ENCODE measurements at regions not wholly inside any gene's neighbourhood (a gene's known extent, or its start where the extent isn't known, plus 50 kb on each side); places are given as distances from the start of the nearest gene placed in this dataset.

GRCh38 chr1:201694608-201695335 is 134.2 kb upstream of the IPO9 start:
- H3K4me1 ChIP-seq (ENCODE audit: low read depth, poor library complexity, severe bottlenecking), result no peaks in the 10 kb centered on the region
- no peak overlapping the region for H3K4me3 ChIP-seq (IDR thresholded peaks at IDR 0.05; ENCODE audit: insufficient read depth, low read depth, low read length)
- H2AFZ ChIP-seq (ENCODE audit: low read depth), result no peak overlapping the region
- no peaks in the 10 kb centered on the region for H3K36me3 ChIP-seq (ENCODE audit: insufficient read depth)
- TF ChIP-seq CTCF (conservative IDR thresholded peaks at IDR 0.05; ENCODE audit: low read depth, low read length), result no peak
- no peaks in the 10 kb centered on the region for H3K27me3 ChIP-seq (ENCODE audit: insufficient read depth, low read depth)
- no peak overlapping the region for H3K4me2 ChIP-seq
- no peaks in the 10 kb centered on the region for H4K20me1 ChIP-seq (ENCODE audit: insufficient read depth)
- no peak overlapping the region for H3K9ac ChIP-seq
- no peaks in the 10 kb centered on the region for H3K79me2 ChIP-seq (ENCODE audit: insufficient read depth, low read depth)
- H3K27ac ChIP-seq, result no peak overlapping the region

- Histone ChIP-seq H3K27ac (no peak overlapping the region), H2AFZ (ENCODE audit: low read depth) (no peak overlapping the region), H3K4me1 (ENCODE audit: low read depth, poor library complexity, severe bottlenecking) (no peaks in the 10 kb centered on the region), H3K4me3 (IDR thresholded peaks at IDR 0.05; ENCODE audit: insufficient read depth, low read depth, low read length) (no peak overlapping the region), H3K27me3 (ENCODE audit: insufficient read depth, low read depth) (no peaks in the 10 kb centered on the region), H3K9ac (no peak overlapping the region), H3K4me2 (no peak overlapping the region), H3K79me2 (ENCODE audit: insufficient read depth, low read depth) (no peaks in the 10 kb centered on the region), H3K36me3 (ENCODE audit: insufficient read depth) (no peaks in the 10 kb centered on the region), H4K20me1 (ENCODE audit: insufficient read depth) (no peaks in the 10 kb centered on the region)
- TF ChIP-seq CTCF (conservative IDR thresholded peaks at IDR 0.05; ENCODE audit: low read depth, low read length), result no peak
Observed at GRCh38 chr1:201695607-201696006, 133.3 kb upstream of the IPO9 start.

- Histone ChIP-seq H3K27me3 (ENCODE audit: insufficient read depth, low read depth) (no peaks in the 10 kb centered on the region), H3K9ac (no peak overlapping the region), H3K4me3 (IDR thresholded peaks at IDR 0.05; ENCODE audit: insufficient read depth, low read depth, low read length) (no peak overlapping the region), H2AFZ (ENCODE audit: low read depth) (no peak overlapping the region), H3K4me1 (ENCODE audit: low read depth, poor library complexity, severe bottlenecking) (no peaks in the 10 kb centered on the region), H3K27ac (no peak overlapping the region), H4K20me1 (ENCODE audit: insufficient read depth) (no peaks in the 10 kb centered on the region), H3K36me3 (ENCODE audit: insufficient read depth) (no peaks in the 10 kb centered on the region), H3K4me2 (no peak overlapping the region), H3K79me2 (ENCODE audit: insufficient read depth, low read depth) (no peaks in the 10 kb centered on the region)
- no peak for TF ChIP-seq CTCF (conservative IDR thresholded peaks at IDR 0.05; ENCODE audit: low read depth, low read length)
Observed at GRCh38 chr1:201696217-201696761, 132.7 kb upstream of the IPO9 start.

GRCh38 chr1:201697174-201697573 is 131.8 kb upstream of the IPO9 start:
- Histone ChIP-seq H3K4me1 (ENCODE audit: low read depth, poor library complexity, severe bottlenecking) (no peaks in the 10 kb centered on the region), H3K4me3 (IDR thresholded peaks at IDR 0.05; ENCODE audit: insufficient read depth, low read depth, low read length) (no peak overlapping the region), H3K27me3 (ENCODE audit: insufficient read depth, low read depth) (no peaks in the 10 kb centered on the region), H3K4me2 (no peak overlapping the region), H2AFZ (ENCODE audit: low read depth) (no peak overlapping the region), H3K79me2 (ENCODE audit: insufficient read depth, low read depth) (no peaks in the 10 kb centered on the region), H3K36me3 (ENCODE audit: insufficient read depth) (no peaks in the 10 kb centered on the region), H3K9ac (no peak overlapping the region), H3K27ac (no peak overlapping the region), H4K20me1 (ENCODE audit: insufficient read depth) (no peaks in the 10 kb centered on the region)
- TF ChIP-seq CTCF (conservative IDR thresholded peaks at IDR 0.05; ENCODE audit: low read depth, low read length), result no peak
